GM12878 (cell line): ENCODE measurements at regions not wholly inside any gene's neighbourhood (a gene's known extent, or its start where the extent isn't known, plus 50 kb on each side); places are given as distances from the start of the nearest gene placed in this dataset.
"Not testable (repeated sequence)": the region's sequence is repeated elsewhere in the genome, so short reads cannot be mapped to it uniquely, and the experiment has no call there.

Experiments
- ATAC-seq: fragments of 200-7000 bp; cut with Tn5 transposase; 3 replicates; pipeline ENCODE4 v1.9.1; 2020; ENCODE audit warnings: mild to moderate bottlenecking, moderate library complexity
- BruUV-seq: library from RNA; stranded (reverse); fragments of 400-500 nt; replicated peaks from 2 replicates; lab custom pipeline; 2021; lab: Mats Ljungman, UMichigan
- CTCF ChIA-PET: fragments of 300-600 bp; sonication (Branson Sonifier 250); formaldehyde crosslinking; extraction: SDS; loops from one replicate; lab custom pipeline; 2021; ENCODE audit warnings: inconsistent platforms; lab: Yijun Ruan, JAX
- POLR2A ChIA-PET: fragments of 350-600 bp; formaldehyde crosslinking; extraction: SDS; loops from one replicate; lab custom pipeline; 2021; ENCODE audit warnings: inconsistent platforms; lab: Charles Lee
- RAD21 ChIA-PET: fragments of 300-600 bp; sonication (Branson Sonifier 250); formaldehyde crosslinking; loops from one replicate; lab custom pipeline; 2023; ENCODE audit warnings: antibody characterized with exemption; ENCODE audit not compliant: unreplicated experiment; lab: Charles Lee
- SMC1A ChIA-PET: fragments of 300-600 bp; sonication (Branson Sonifier 250); formaldehyde crosslinking; loops from one replicate; lab custom pipeline; 2023; ENCODE audit not compliant: unreplicated experiment, uncharacterized antibody; lab: Charles Lee
- DNase-seq: peaks from one replicate; pipeline ENCODE4 v3.0.0-alpha.2; 2011; ENCODE audit warnings: low read depth, low spot score
- FAIRE-seq: peaks from 3 replicates; lab custom pipeline; 2011; peaks lifted over from hg19 to GRCh38; lab: Jason Lieb, UNC
- H2AFZ ChIP-seq: 2 replicates; pipeline ENCODE4 v1.6.0; 2011; ENCODE audit warnings: low read depth, low read length, control low read depth; ENCODE audit not compliant: control insufficient read depth
- H3K27ac ChIP-seq: 2 replicates; pipeline ENCODE4 v1.5.1; 2011; ENCODE audit warnings: control low read depth; ENCODE audit not compliant: control insufficient read depth, insufficient read depth
- H3K27me3 ChIP-seq, 2 experiments: replicated peaks in 1 of 2; 2 replicates each; pipeline versions ENCODE4 v1.6.0 to v1.6.1; 2011; ENCODE audit warnings: low read length in 1 of 2; ENCODE audit not compliant: control insufficient read depth in 2 of 2, insufficient read depth in 2 of 2
- H3K36me3 ChIP-seq, 2 experiments: 2 replicates each; pipeline ENCODE4 v1.5.1; 2011; ENCODE audit warnings: low read length in 1 of 2; ENCODE audit not compliant: control insufficient read depth in 2 of 2, insufficient read depth in 2 of 2
- H3K4me1 ChIP-seq: 2 replicates; pipeline ENCODE4 v1.6.1; 2011; ENCODE audit warnings: mild to moderate bottlenecking, low read length, moderate library complexity, mixed read lengths; ENCODE audit not compliant: control insufficient read depth, insufficient read depth
- H3K4me2 ChIP-seq: 2 replicates; pipeline ENCODE4 v1.6.0; 2011; ENCODE audit warnings: control low read depth; ENCODE audit not compliant: control insufficient read depth, insufficient read depth
- H3K4me3 ChIP-seq: fragments of 200-600 bp; sonication (generic); 2 replicates; pipeline ENCODE4 v1.5.1; 2016
- H3K79me2 ChIP-seq: 2 replicates; pipeline ENCODE4 v1.6.0; 2011; ENCODE audit warnings: low read length; ENCODE audit not compliant: control insufficient read depth, insufficient read depth
- H3K9ac ChIP-seq: 2 replicates; pipeline ENCODE4 v1.8.0; 2011; ENCODE audit warnings: low read length, control low read depth, mixed read lengths; ENCODE audit not compliant: control insufficient read depth, insufficient read depth
- H3K9me3 ChIP-seq: replicated peaks from 3 replicates; pipeline ENCODE4 v1.5.1; 2011; ENCODE audit warnings: mild to moderate bottlenecking, low read length; ENCODE audit not compliant: control insufficient read depth, insufficient read depth
- H4K20me1 ChIP-seq: 2 replicates; pipeline ENCODE4 v1.6.0; 2011; ENCODE audit not compliant: control insufficient read depth, insufficient read depth
- BCL3 ChIP-seq: IDR thresholded peaks from 2 replicates; pipeline ENCODE4 v1.6.1; 2011; ENCODE audit warnings: borderline replicate concordance, low read depth, mild to moderate bottlenecking, moderate library complexity, low read length; ENCODE audit not compliant: insufficient read depth, poor library complexity, severe bottlenecking
- E2F4 ChIP-seq: IDR thresholded peaks from 2 replicates; pipeline ENCODE4 v1.6.1; 2012; ENCODE audit warnings: low read depth, low read length, improper control_type of control experiment
- EED ChIP-seq: sonication (generic); IDR thresholded peaks from 2 replicates; pipeline ENCODE4 v1.6.1; 2016; ENCODE audit warnings: antibody characterized with exemption, low read depth
- JUNB ChIP-seq: IDR thresholded peaks from 2 replicates; pipeline ENCODE4 v1.6.1; 2016; ENCODE audit warnings: antibody characterized with exemption, mild to moderate bottlenecking
- NRF1 ChIP-seq: conservative IDR thresholded peaks from 2 replicates; pipeline ENCODE4 v1.6.1; 2011; ENCODE audit warnings: mild to moderate bottlenecking, low read depth, low read length, improper control_type of control experiment
- ZNF384 ChIP-seq: IDR thresholded peaks from 2 replicates; pipeline ENCODE4 v1.6.1; 2012; ENCODE audit warnings: low read depth, mild to moderate bottlenecking, low read length, improper control_type of control experiment, borderline replicate concordance
- WGBS: methylation state at CpG from one replicate; pipeline ENCODE4 v1.1.6; 2016; ENCODE audit warnings: low lambda C conversion rate; ENCODE audit not compliant: insufficient replicate concordance, insufficient coverage; ENCODE audit errors: missing lambda C conversion rate; 5-methylcytosine and 5-hydroxymethylcytosine counted together
- in situ Hi-C: fragments of 300-500 bp; cut with MboI; formaldehyde crosslinking; loops from 9 replicates; pipeline ENCODE4 v1.14.3; 2018; ENCODE audit warnings: mixed read lengths
- intact Hi-C: fragments of 100-400 bp; cut with micrococcal nuclease; formaldehyde crosslinking; loops from one replicate; pipeline ENCODE4 v1.14.2; 2022; ENCODE audit not compliant: unreplicated experiment

- no peak for TF ChIP-seq JUNB
- no peak for TF ChIP-seq BCL3
- TF ChIP-seq EED = no peak
- no peak for TF ChIP-seq ZNF384
- TF ChIP-seq NRF1 = no peak
- TF ChIP-seq E2F4 = no peak
These were observed 609.3 kb downstream of the COL12A1 start (continued) for GRCh38 chr6:74596588-74596987.

GRCh38 chr6:74594350-74594749, 611.5 kb downstream of the COL12A1 start:
- POLR2A ChIA-PET, DNase-seq, H3K79me2 ChIP-seq, intact Hi-C loops, H3K9me3 ChIP-seq, ATAC-seq, H3K9ac ChIP-seq, H3K4me3 ChIP-seq, H3K36me3 ChIP-seq, BruUV-seq, H2AFZ ChIP-seq, H3K4me2 ChIP-seq, H3K27me3 ChIP-seq, H4K20me1 ChIP-seq, SMC1A ChIA-PET, RAD21 ChIA-PET, H3K27ac ChIP-seq, in situ Hi-C loops, CTCF ChIA-PET: not testable (repeated sequence)
- peak; percentile 7 for FAIRE-seq
- 60% methylated on average over 2 of the region's 4 CpGs for WGBS
- peaks cover 14% of the 10 kb centered on the region for H3K4me1 ChIP-seq
